ENCODE measurements at regions not wholly inside any gene's neighbourhood (a gene's known extent, or its start where the extent isn't known, plus 50 kb on each side); places are given as distances from the start of the nearest gene placed in this dataset.

DNA sequence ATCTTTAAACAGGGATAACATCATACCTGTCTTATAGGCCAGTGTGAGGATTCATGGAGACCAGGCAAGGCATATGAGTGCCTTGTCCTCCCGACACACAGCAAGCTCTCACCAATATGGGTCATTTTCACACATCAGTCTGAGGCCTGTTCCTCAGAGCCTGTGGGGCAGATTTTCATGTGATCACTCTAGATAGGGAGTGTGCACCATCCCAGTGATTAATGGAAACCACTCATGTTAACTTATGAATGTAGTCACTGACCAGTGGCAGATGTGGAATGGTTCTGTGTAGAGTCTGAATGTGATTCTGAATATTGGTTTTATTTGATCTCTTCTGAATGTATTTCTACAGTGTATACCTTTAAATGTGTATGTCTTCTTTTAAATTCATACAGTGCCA, 219.7 kb upstream of the SFSWAP start:
- intact Hi-C loops (cut with DNase I), result no loop called here
- Histone ChIP-seq H3K27ac (no peak overlapping the region), H3K4me3 (no peak overlapping the region), H3K36me3 (no peaks in the 10 kb centered on the region), H3K4me1 (no peaks in the 10 kb centered on the region), H3K9me3 (no peaks in the 10 kb centered on the region), H3K27me3 (no peaks in the 10 kb centered on the region)
- no peak for DNase-seq (ENCODE audit: low spot score in 2 of 2)
- TF ChIP-seq, protein P1, sequence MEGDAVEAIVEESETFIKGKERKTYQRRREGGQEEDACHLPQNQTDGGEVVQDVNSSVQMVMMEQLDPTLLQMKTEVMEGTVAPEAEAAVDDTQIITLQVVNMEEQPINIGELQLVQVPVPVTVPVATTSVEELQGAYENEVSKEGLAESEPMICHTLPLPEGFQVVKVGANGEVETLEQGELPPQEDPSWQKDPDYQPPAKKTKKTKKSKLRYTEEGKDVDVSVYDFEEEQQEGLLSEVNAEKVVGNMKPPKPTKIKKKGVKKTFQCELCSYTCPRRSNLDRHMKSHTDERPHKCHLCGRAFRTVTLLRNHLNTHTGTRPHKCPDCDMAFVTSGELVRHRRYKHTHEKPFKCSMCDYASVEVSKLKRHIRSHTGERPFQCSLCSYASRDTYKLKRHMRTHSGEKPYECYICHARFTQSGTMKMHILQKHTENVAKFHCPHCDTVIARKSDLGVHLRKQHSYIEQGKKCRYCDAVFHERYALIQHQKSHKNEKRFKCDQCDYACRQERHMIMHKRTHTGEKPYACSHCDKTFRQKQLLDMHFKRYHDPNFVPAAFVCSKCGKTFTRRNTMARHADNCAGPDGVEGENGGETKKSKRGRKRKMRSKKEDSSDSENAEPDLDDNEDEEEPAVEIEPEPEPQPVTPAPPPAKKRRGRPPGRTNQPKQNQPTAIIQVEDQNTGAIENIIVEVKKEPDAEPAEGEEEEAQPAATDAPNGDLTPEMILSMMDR (IDR thresholded peaks at IDR 0.05), result no peak

DNA sequence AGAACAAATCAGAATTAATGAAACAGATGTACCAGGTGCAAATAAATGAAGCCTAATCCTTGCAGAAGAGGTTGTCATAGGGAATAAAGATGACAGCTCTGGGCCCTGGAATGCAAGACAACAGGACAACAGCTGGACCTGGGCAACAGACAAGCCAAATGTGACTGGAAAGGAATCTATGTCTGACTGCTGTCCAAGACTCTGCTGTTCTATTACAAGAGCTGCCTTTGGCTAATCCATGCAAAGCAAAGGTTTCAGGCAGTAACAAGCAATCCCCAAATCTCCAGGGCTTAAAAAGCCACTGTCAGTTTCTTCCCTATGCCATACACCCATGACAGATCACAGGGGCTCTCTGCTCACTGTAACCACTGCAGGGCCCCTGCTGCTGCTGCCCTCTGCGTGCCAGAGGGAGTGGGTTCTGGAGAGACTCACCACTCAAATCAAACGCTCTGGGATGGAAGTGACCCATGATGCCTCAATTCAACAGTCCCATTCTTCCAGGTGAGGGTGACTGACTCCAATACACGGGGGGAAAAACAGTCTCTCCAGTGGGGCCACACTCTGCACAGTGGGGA, 218.9 kb upstream of the SFSWAP start:
- TF ChIP-seq, protein P1 (IDR thresholded peaks at IDR 0.05), result no peak
- Histone ChIP-seq H3K4me1 (no peaks in the 10 kb centered on the region), H3K4me3 (no peak overlapping the region), H3K36me3 (no peaks in the 10 kb centered on the region), H3K27me3 (no peaks in the 10 kb centered on the region), H3K27ac (no peak overlapping the region), H3K9me3 (no peaks in the 10 kb centered on the region)
- DNase-seq (ENCODE audit: low spot score in 2 of 2), result no peak
- intact Hi-C loops (cut with DNase I), result no loop called here

DNA sequence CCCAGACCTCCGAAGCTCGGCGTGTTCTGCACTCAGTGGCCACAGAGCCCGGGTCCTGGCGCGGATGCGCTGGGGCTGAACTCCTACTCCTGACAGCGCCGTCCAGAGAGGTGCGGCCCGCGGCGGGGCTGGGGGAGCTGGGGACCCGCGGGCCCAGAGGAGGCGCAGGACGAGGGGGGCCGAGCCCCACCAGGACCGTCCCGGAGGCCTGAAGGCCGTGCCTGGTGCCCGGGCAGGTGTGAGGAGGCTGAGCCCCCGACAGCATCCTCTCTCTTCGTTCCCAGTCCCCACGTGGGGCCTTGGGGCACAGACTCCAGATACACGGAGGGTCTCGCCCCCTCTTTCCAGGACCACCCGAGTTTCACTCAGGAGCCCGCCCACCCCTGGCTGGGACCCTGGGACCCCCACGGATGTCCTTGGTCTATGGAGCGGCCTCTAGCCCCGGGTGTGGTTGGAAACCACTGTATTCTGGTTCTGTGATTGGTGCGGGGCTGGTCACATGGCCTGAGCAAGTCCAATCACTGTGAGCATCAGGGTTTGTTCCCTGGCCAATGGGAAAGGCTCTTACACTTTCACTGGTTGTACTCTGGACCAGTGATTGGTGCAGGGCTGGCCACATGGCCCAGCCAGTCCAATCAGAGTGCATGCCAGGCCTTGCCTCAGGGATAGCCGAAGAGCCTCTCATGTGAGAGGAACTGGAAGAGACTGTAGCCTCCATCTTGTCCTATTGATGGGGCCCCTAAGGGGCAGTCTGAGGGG, 217.6 kb upstream of the SFSWAP start:
- no peaks in the 10 kb centered on the region for H3K4me1 ChIP-seq
- H3K36me3 ChIP-seq, result no peaks in the 10 kb centered on the region
- no peak overlapping the region for H3K27ac ChIP-seq
- H3K27me3 ChIP-seq, result no peaks in the 10 kb centered on the region
- no peaks in the 10 kb centered on the region for H3K9me3 ChIP-seq
- no peak for DNase-seq (ENCODE audit: low spot score in 2 of 2)
- TF ChIP-seq, protein P1 (IDR thresholded peaks at IDR 0.05), result no peak
- no peak overlapping the region for H3K4me3 ChIP-seq
- intact Hi-C loops (cut with DNase I), result no loop called here

DNA sequence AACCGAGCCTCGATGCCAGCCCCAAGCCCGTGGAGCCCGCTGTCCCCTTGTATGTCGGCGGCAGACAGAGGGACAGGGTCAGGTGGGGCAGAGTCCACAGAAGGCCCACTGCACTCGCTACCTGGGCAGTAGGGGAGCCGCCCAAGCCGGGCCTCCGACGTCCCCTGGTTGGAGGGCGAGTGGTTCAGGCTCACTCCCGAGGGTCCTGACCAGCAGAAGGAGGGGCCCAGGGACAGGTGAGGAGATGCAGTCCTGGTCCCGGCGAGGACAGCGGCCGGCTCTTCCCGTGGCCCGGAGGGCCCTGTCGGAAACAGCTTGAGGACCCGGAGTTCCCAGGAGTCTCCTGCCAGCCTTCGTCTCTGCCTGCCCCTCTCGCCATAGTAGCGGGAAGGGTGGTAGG, 216.7 kb upstream of the SFSWAP start:
- no peak for DNase-seq (ENCODE audit: low spot score in 2 of 2)
- intact Hi-C loops (cut with DNase I), result no loop called here

DNA sequence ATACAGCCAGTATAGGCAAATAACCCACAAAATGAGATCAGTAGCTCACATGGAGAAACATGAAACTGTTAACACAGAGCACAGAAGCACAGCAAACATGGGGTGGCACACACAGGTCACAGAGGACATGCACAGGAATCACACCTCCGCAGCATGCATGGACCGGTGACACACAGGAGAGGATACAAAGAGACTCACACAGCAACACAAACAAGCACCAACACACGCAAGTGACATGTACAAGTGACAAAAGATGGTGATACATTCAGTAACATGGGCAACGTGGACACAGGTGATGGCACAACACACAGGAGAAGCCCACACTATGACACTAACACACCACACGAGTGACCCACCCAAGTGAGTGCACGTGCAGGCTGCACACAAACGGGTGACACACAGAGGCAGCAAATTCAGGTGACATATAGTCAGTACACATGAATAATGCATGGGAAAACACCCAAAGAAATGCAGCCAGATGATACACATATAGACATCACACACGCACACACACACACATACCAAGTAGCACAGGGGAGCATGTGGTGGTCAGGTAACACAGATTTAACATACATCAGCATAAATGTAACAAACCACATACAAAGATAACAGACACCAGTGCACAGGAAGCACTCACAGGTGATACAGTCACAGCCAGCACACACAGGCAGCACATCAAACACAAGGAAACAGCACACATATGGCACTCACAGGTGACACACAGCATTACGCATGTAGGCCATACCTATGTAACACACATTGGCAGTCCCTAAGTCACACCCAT, 216.0 kb upstream of the SFSWAP start:
- Histone ChIP-seq H3K27ac (no peak overlapping the region), H3K9me3 (no peaks in the 10 kb centered on the region), H3K4me1 (no peaks in the 10 kb centered on the region), H3K27me3 (no peaks in the 10 kb centered on the region), H3K4me3 (no peak overlapping the region), H3K36me3 (no peaks in the 10 kb centered on the region)
- TF ChIP-seq, protein P1 (IDR thresholded peaks at IDR 0.05), result no peak
- intact Hi-C loops (cut with DNase I), result no loop called here
- no peak for DNase-seq (ENCODE audit: low spot score in 2 of 2)

More for the DNA sequence above, 216.7 kb upstream of the SFSWAP start:
- no peak overlapping the region for H3K27ac ChIP-seq
- TF ChIP-seq, protein P1 (IDR thresholded peaks at IDR 0.05), result no peak
- H3K4me3 ChIP-seq, result no peak overlapping the region
- no peaks in the 10 kb centered on the region for H3K36me3 ChIP-seq
- H3K9me3 ChIP-seq, result no peaks in the 10 kb centered on the region
- no peaks in the 10 kb centered on the region for H3K27me3 ChIP-seq
- no peaks in the 10 kb centered on the region for H3K4me1 ChIP-seq

Data from ascending aorta (tissue), 2 donors.